Endothelial cell of umbilical vein (primary cell): ENCODE measurements at regions not wholly inside any gene's neighbourhood (a gene's known extent, or its start where the extent isn't known, plus 50 kb on each side); places are given as distances from the start of the nearest gene placed in this dataset.

ENCODE experiments used
- BruUV-seq: library from RNA; stranded (reverse); fragments of 400-500 nt; replicated peaks from 2 replicates; lab custom pipeline; 2021; lab: Mats Ljungman, UMichigan
- CTCF ChIA-PET: fragments of 300-600, 350-600 bp; sonication (Branson Sonifier 250); formaldehyde crosslinking; loops from one replicate; lab custom pipeline; 2021; ENCODE audit warnings: antibody characterized with exemption, inconsistent platforms; lab: Charles Lee
- POLR2A ChIA-PET: fragments of 300-600, 350-600 bp; sonication (Branson Sonifier 250); formaldehyde crosslinking; loops from one replicate; lab custom pipeline; 2021; ENCODE audit warnings: antibody characterized with exemption, inconsistent platforms; lab: Charles Lee
- DNase-seq: peaks from one replicate; pipeline ENCODE4 v3.0.0-alpha.2; 2011; ENCODE audit warnings: low read depth, low spot score
- FAIRE-seq: peaks from 2 replicates; lab custom pipeline; 2011; peaks lifted over from hg19 to GRCh38; lab: Jason Lieb, UNC
- H2AFZ ChIP-seq: 2 replicates; pipeline ENCODE4 v1.6.0; 2012; ENCODE audit warnings: low read depth, low read length, control low read depth, inconsistent platforms
- H3K27ac ChIP-seq: 2 replicates; pipeline ENCODE4 v1.5.1; 2011; ENCODE audit warnings: low read depth, mild to moderate bottlenecking, control low read depth, low read length, moderate library complexity; ENCODE audit not compliant: insufficient read depth
- H3K27me3 ChIP-seq, 2 experiments: 2 replicates each; pipeline versions ENCODE4 v1.6.0 to v1.6.1; 2011; ENCODE audit warnings: low read length in 2 of 2, mixed read lengths in 1 of 2; ENCODE audit not compliant: control insufficient read depth in 2 of 2, insufficient read depth in 2 of 2
- H3K36me3 ChIP-seq, 2 experiments: 2 replicates in 1 of 2; 3 replicates in 1 of 2; pipeline ENCODE4 v1.5.1; 2011; ENCODE audit warnings: low read length in 2 of 2, mild to moderate bottlenecking in 1 of 2, moderate library complexity in 1 of 2; ENCODE audit not compliant: control insufficient read depth in 2 of 2, insufficient read depth in 2 of 2; ENCODE audit errors: extremely low read depth in 1 of 2
- H3K4me1 ChIP-seq: 3 replicates; pipeline ENCODE4 v1.5.1; 2011; ENCODE audit warnings: mild to moderate bottlenecking, low read length; ENCODE audit not compliant: control insufficient read depth, insufficient read depth; ENCODE audit errors: extremely low read depth
- H3K4me2 ChIP-seq: 2 replicates; pipeline ENCODE4 v1.6.1; 2011; ENCODE audit warnings: low read length, control low read depth, mixed read lengths; ENCODE audit not compliant: insufficient read depth
- H3K4me3 ChIP-seq, 3 experiments: fragments of 200-600 bp in 1 of 3; sonication (generic), shearing (Covaris generic) in 1 of 3; replicated peaks in 1 of 3; 2 replicates each; pipeline ENCODE4 v1.5.1; 2011 to 2016; ENCODE audit warnings: control low read depth in 3 of 3, low read length in 3 of 3, mild to moderate bottlenecking in 2 of 3, inconsistent platforms in 1 of 3, low read depth in 1 of 3, moderate library complexity in 1 of 3; ENCODE audit not compliant: insufficient read depth in 1 of 3
- H3K79me2 ChIP-seq: 2 replicates; pipeline ENCODE4 v1.6.0; 2012; ENCODE audit warnings: low read length, inconsistent platforms; ENCODE audit not compliant: control insufficient read depth, insufficient read depth
- H3K9ac ChIP-seq: replicated peaks from 2 replicates; pipeline ENCODE3; 2011; ENCODE audit warnings: low read length, control low read depth; ENCODE audit not compliant: insufficient read depth; ENCODE audit errors: extremely low read depth
- H3K9me1 ChIP-seq: replicated peaks from 3 replicates; pipeline ENCODE4 v1.6.0; 2011; ENCODE audit warnings: mild to moderate bottlenecking, low read length; ENCODE audit not compliant: control insufficient read depth, insufficient read depth; ENCODE audit errors: extremely low read depth
- H3K9me3 ChIP-seq: replicated peaks from 2 replicates; pipeline ENCODE4 v1.5.1; 2012; ENCODE audit warnings: low read length, inconsistent platforms; ENCODE audit not compliant: control insufficient read depth, insufficient read depth
- H4K20me1 ChIP-seq: replicated peaks from 2 replicates; pipeline ENCODE3; 2011; ENCODE audit warnings: mild to moderate bottlenecking, low read length; ENCODE audit not compliant: control insufficient read depth, insufficient read depth; ENCODE audit errors: extremely low read depth
- EZH2 ChIP-seq: IDR thresholded peaks from 2 replicates; pipeline ENCODE4 v1.6.1; 2012; ENCODE audit warnings: borderline replicate concordance, low read depth, mild to moderate bottlenecking, moderate library complexity, low read length, inconsistent platforms; ENCODE audit not compliant: severe bottlenecking
- FOS ChIP-seq: IDR thresholded peaks from 2 replicates; pipeline ENCODE4 v1.6.1; 2011; ENCODE audit warnings: mild to moderate bottlenecking, low read length, moderate library complexity, borderline replicate concordance; ENCODE audit not compliant: insufficient read depth
- GATA2 ChIP-seq: IDR thresholded peaks from 2 replicates; pipeline ENCODE4 v1.7.0; 2011; ENCODE audit warnings: low read depth, mild to moderate bottlenecking, moderate library complexity, mixed read lengths, low read length; ENCODE audit not compliant: insufficient read length, insufficient read depth
- JUN ChIP-seq: IDR thresholded peaks from 2 replicates; pipeline ENCODE4 v1.6.1; 2011; ENCODE audit warnings: borderline replicate concordance, low read depth; ENCODE audit not compliant: insufficient read length, insufficient read depth
- MAX ChIP-seq: IDR thresholded peaks from 2 replicates; pipeline ENCODE4 v1.6.1; 2011; ENCODE audit not compliant: insufficient read depth, insufficient read length
- MYC ChIP-seq: IDR thresholded peaks from one replicate; pipeline ENCODE4 v1.6.1; 2011; ENCODE audit warnings: mild to moderate bottlenecking, low read depth, low read length
- POLR2A ChIP-seq: IDR thresholded peaks from 2 replicates; pipeline ENCODE4 v1.6.1; 2012; ENCODE audit warnings: low read depth, mild to moderate bottlenecking, control low read depth, low read length
- POLR2AphosphoS5 ChIP-seq: IDR thresholded peaks from 2 replicates; pipeline ENCODE4 v1.6.1; 2012; ENCODE audit warnings: low read depth, mild to moderate bottlenecking, control low read depth, low read length, moderate library complexity; ENCODE audit not compliant: insufficient read depth
- dilution Hi-C: fragments of 300-500 bp; cut with MboI; formaldehyde crosslinking; loops from one replicate; pipeline ENCODE4 v1.15.0; 2019; ENCODE audit warnings: low sequenced_read_pairs; ENCODE audit not compliant: extremely low pct_ligation_motif_present
- intact Hi-C: fragments of 100-400 bp; cut with micrococcal nuclease; formaldehyde crosslinking; loops from one replicate; pipeline ENCODE4 v1.10.0; 2022
- TF ChIP-seq, protein P1 (sequence below), 2 donors: IDR thresholded peaks; 1 replicate in 1 of 2; 2 replicates in 1 of 2; pipeline ENCODE4 v1.5.1; 2011; ENCODE audit warnings: low read length in 2 of 2, mild to moderate bottlenecking in 2 of 2, moderate library complexity in 2 of 2, control low read depth in 1 of 2, inconsistent platforms in 1 of 2, low read depth in 1 of 2; ENCODE audit not compliant: insufficient read depth in 1 of 2; ENCODE audit errors: extremely low read depth in 1 of 2

- H2AFZ ChIP-seq = no peak overlapping the region
- H3K36me3 ChIP-seq = no peaks in the 10 kb centered on the region
- H3K9me3 ChIP-seq = peaks cover 4% of the 10 kb centered on the region
- dilution Hi-C loops (no loop called here), intact Hi-C loops (no loop called here)
- CTCF ChIA-PET = no interaction called here
- H4K20me1 ChIP-seq = no peaks in the 10 kb centered on the region
- POLR2A ChIA-PET = no interaction called here
- no peak overlapping the region for H3K4me3 ChIP-seq
- TF ChIP-seq MYC (no peak), FOS (no peak), MAX (no peak), POLR2AphosphoS5 (no peak), EZH2 (no peak), POLR2A (no peak), JUN (no peak), GATA2 (no peak)
- TF ChIP-seq, protein P1, sequence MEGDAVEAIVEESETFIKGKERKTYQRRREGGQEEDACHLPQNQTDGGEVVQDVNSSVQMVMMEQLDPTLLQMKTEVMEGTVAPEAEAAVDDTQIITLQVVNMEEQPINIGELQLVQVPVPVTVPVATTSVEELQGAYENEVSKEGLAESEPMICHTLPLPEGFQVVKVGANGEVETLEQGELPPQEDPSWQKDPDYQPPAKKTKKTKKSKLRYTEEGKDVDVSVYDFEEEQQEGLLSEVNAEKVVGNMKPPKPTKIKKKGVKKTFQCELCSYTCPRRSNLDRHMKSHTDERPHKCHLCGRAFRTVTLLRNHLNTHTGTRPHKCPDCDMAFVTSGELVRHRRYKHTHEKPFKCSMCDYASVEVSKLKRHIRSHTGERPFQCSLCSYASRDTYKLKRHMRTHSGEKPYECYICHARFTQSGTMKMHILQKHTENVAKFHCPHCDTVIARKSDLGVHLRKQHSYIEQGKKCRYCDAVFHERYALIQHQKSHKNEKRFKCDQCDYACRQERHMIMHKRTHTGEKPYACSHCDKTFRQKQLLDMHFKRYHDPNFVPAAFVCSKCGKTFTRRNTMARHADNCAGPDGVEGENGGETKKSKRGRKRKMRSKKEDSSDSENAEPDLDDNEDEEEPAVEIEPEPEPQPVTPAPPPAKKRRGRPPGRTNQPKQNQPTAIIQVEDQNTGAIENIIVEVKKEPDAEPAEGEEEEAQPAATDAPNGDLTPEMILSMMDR (IDR thresholded peaks at IDR 0.05; ENCODE audit: extremely low read depth in 1 of 2, insufficient read depth in 1 of 2, low read depth in 1 of 2, low read length in 2 of 2) = no peak
- H3K9ac ChIP-seq = no peak overlapping the region
- H3K27ac ChIP-seq = no peak overlapping the region
- no peaks in the 10 kb centered on the region for H3K79me2 ChIP-seq
- no TSS peak for BruUV-seq
- FAIRE-seq (no peak), DNase-seq (no peak)
- H3K4me2 ChIP-seq = no peak overlapping the region
- no peaks in the 10 kb centered on the region for H3K4me1 ChIP-seq
- H3K9me1 ChIP-seq = no peaks in the 10 kb centered on the region
- H3K27me3 ChIP-seq = no peaks in the 10 kb centered on the region
These were observed 547.4 kb downstream of the ZWINT start for GRCh38 chr10:55813451-55814170.
